H1 (cell line): ENCODE measurements at regions not wholly inside any gene's neighbourhood (a gene's known extent, or its start where the extent isn't known, plus 50 kb on each side); places are given as distances from the start of the nearest gene placed in this dataset.

Experiments used
- BCL11A ChIP-seq, 2 experiments: IDR thresholded peaks; one replicate each; pipeline ENCODE4 v1.6.1; 2011; ENCODE audit warnings: low read depth in 2 of 2, low read length in 2 of 2, mild to moderate bottlenecking in 2 of 2
- CTCF ChIP-seq, 3 experiments: IDR thresholded peaks; 1 replicate in 2 of 3; 2 replicates in 1 of 3; pipeline versions ENCODE4 v1.5.1 to v1.6.1; 2011; ENCODE audit warnings: low read length in 3 of 3, mild to moderate bottlenecking in 3 of 3, inconsistent platforms in 2 of 3, low read depth in 1 of 3, moderate library complexity in 1 of 3; ENCODE audit not compliant: insufficient read depth in 1 of 3; ENCODE audit errors: control extremely low read depth in 1 of 3
- EZH2 ChIP-seq: fragments of 200-600 bp; sonication (generic); IDR thresholded peaks from 2 replicates; pipeline ENCODE4 v1.7.1; 2012; ENCODE audit warnings: low read depth, mild to moderate bottlenecking, moderate library complexity, low read length, inconsistent platforms; ENCODE audit not compliant: severe bottlenecking
- GABPA ChIP-seq: IDR thresholded peaks from 2 replicates; pipeline ENCODE4 v1.6.1; 2011; ENCODE audit warnings: mild to moderate bottlenecking, low read length, moderate library complexity, borderline replicate concordance; ENCODE audit not compliant: insufficient read depth
- GTF2F1 ChIP-seq: IDR thresholded peaks from 2 replicates; pipeline ENCODE4 v1.6.1; 2012; ENCODE audit warnings: low read depth, low read length, improper control_type of control experiment, borderline replicate concordance
- POLR2A ChIP-seq, 2 experiments: IDR thresholded peaks; 1 replicate in 1 of 2; 2 replicates in 1 of 2; pipeline ENCODE4 v1.6.1; 2011; ENCODE audit warnings: low read depth in 2 of 2, low read length in 2 of 2, mild to moderate bottlenecking in 2 of 2; ENCODE audit errors: control extremely low read depth in 1 of 2
- POLR2AphosphoS5 ChIP-seq: IDR thresholded peaks from 2 replicates; pipeline ENCODE4 v1.6.1; 2011; ENCODE audit warnings: low read depth, low read length
- RNF2 ChIP-seq: fragments of 200-900, 300-1000 bp; sonication (generic); IDR thresholded peaks from 2 replicates; pipeline ENCODE4 v1.7.1; 2016; ENCODE audit warnings: borderline replicate concordance, low read depth, mild to moderate bottlenecking, antibody characterized with exemption, low read length; ENCODE audit not compliant: poor library complexity, severe bottlenecking; ENCODE audit errors: missing control alignments
- TAF1 ChIP-seq: IDR thresholded peaks from 2 replicates; pipeline ENCODE4 v1.6.1; 2011; ENCODE audit warnings: mild to moderate bottlenecking, low read depth, low read length
- TCF12 ChIP-seq: IDR thresholded peaks from 2 replicates; pipeline ENCODE4 v1.6.1; 2011; ENCODE audit warnings: low read depth, mild to moderate bottlenecking, low read length
- ZNF274 ChIP-seq: IDR thresholded peaks from 2 replicates; pipeline ENCODE4 v1.7.0; 2012; ENCODE audit warnings: low read length, borderline replicate concordance; ENCODE audit errors: extremely low read depth
- TF ChIP-seq, protein P1 (sequence below): fragments of 300-600 bp; sonication (generic); IDR thresholded peaks from 2 replicates; pipeline ENCODE4 v1.7.1; 2012; ENCODE audit warnings: low read length, moderate library complexity, mild to moderate bottlenecking, inconsistent platforms; ENCODE audit not compliant: insufficient replicate concordance

GRCh38 chr18:25780105-25780504, 310.3 kb downstream of the SS18 start:
- TF ChIP-seq GTF2F1 (no peak), TAF1 (no peak), BCL11A (IDR thresholded peaks at IDR 0.05; ENCODE audit: low read depth in 2 of 2, low read length in 2 of 2) (no peak), CTCF (IDR thresholded peaks at IDR 0.05; ENCODE audit: control extremely low read depth in 1 of 3, insufficient read depth in 1 of 3, low read depth in 1 of 3, low read length in 3 of 3) (no peak), POLR2AphosphoS5 (no peak), POLR2A (IDR thresholded peaks at IDR 0.05; ENCODE audit: control extremely low read depth in 1 of 2, low read depth in 2 of 2, low read length in 2 of 2) (no peak), ZNF274 (no peak), EZH2 (no peak), GABPA (no peak), TCF12 (no peak), RNF2 (no peak)
- TF ChIP-seq, protein P1, sequence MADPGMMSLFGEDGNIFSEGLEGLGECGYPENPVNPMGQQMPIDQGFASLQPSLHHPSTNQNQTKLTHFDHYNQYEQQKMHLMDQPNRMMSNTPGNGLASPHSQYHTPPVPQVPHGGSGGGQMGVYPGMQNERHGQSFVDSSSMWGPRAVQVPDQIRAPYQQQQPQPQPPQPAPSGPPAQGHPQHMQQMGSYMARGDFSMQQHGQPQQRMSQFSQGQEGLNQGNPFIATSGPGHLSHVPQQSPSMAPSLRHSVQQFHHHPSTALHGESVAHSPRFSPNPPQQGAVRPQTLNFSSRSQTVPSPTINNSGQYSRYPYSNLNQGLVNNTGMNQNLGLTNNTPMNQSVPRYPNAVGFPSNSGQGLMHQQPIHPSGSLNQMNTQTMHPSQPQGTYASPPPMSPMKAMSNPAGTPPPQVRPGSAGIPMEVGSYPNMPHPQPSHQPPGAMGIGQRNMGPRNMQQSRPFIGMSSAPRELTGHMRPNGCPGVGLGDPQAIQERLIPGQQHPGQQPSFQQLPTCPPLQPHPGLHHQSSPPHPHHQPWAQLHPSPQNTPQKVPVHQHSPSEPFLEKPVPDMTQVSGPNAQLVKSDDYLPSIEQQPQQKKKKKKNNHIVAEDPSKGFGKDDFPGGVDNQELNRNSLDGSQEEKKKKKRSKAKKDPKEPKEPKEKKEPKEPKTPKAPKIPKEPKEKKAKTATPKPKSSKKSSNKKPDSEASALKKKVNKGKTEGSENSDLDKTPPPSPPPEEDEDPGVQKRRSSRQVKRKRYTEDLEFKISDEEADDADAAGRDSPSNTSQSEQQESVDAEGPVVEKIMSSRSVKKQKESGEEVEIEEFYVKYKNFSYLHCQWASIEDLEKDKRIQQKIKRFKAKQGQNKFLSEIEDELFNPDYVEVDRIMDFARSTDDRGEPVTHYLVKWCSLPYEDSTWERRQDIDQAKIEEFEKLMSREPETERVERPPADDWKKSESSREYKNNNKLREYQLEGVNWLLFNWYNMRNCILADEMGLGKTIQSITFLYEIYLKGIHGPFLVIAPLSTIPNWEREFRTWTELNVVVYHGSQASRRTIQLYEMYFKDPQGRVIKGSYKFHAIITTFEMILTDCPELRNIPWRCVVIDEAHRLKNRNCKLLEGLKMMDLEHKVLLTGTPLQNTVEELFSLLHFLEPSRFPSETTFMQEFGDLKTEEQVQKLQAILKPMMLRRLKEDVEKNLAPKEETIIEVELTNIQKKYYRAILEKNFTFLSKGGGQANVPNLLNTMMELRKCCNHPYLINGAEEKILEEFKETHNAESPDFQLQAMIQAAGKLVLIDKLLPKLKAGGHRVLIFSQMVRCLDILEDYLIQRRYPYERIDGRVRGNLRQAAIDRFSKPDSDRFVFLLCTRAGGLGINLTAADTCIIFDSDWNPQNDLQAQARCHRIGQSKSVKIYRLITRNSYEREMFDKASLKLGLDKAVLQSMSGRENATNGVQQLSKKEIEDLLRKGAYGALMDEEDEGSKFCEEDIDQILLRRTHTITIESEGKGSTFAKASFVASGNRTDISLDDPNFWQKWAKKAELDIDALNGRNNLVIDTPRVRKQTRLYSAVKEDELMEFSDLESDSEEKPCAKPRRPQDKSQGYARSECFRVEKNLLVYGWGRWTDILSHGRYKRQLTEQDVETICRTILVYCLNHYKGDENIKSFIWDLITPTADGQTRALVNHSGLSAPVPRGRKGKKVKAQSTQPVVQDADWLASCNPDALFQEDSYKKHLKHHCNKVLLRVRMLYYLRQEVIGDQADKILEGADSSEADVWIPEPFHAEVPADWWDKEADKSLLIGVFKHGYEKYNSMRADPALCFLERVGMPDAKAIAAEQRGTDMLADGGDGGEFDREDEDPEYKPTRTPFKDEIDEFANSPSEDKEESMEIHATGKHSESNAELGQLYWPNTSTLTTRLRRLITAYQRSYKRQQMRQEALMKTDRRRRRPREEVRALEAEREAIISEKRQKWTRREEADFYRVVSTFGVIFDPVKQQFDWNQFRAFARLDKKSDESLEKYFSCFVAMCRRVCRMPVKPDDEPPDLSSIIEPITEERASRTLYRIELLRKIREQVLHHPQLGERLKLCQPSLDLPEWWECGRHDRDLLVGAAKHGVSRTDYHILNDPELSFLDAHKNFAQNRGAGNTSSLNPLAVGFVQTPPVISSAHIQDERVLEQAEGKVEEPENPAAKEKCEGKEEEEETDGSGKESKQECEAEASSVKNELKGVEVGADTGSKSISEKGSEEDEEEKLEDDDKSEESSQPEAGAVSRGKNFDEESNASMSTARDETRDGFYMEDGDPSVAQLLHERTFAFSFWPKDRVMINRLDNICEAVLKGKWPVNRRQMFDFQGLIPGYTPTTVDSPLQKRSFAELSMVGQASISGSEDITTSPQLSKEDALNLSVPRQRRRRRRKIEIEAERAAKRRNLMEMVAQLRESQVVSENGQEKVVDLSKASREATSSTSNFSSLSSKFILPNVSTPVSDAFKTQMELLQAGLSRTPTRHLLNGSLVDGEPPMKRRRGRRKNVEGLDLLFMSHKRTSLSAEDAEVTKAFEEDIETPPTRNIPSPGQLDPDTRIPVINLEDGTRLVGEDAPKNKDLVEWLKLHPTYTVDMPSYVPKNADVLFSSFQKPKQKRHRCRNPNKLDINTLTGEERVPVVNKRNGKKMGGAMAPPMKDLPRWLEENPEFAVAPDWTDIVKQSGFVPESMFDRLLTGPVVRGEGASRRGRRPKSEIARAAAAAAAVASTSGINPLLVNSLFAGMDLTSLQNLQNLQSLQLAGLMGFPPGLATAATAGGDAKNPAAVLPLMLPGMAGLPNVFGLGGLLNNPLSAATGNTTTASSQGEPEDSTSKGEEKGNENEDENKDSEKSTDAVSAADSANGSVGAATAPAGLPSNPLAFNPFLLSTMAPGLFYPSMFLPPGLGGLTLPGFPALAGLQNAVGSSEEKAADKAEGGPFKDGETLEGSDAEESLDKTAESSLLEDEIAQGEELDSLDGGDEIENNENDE, result no peak
